Fibroblast of skin of scalp (primary cell): ENCODE measurements at regions not wholly inside any gene's neighbourhood (a gene's known extent, or its start where the extent isn't known, plus 50 kb on each side); places are given as distances from the start of the nearest gene placed in this dataset.
A peak's percentile ranks its signal among the peaks of the same experiment; 100 is the strongest.
"Not testable (repeated sequence)": the region's sequence is repeated elsewhere in the genome, so short reads cannot be mapped to it uniquely, and the experiment has no call there.

Experiments
- DNase-seq: peaks from one replicate; pipeline ENCODE4 v3.0.0-alpha.2; 2013

DNA sequence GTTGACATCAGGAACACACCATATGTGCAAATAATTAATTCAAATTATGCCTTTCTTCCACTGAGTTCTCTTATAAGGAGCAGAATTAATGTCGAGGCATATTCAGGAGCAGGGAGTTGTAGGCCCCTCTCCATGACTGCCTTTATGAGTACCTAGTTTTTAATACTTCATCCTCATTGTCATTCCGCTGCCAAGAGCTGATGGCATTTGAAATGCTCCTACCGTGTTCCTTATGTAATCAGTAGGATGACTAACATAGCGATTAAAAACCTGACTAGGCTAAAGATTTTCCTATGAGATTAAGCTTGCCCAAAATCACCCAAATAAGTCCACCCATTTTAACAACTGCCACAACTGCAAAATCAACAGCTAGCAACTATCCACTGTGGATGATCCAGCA is 220.6 kb downstream of the DHX15 start:
- peak; percentile 8 for DNase-seq

DNA sequence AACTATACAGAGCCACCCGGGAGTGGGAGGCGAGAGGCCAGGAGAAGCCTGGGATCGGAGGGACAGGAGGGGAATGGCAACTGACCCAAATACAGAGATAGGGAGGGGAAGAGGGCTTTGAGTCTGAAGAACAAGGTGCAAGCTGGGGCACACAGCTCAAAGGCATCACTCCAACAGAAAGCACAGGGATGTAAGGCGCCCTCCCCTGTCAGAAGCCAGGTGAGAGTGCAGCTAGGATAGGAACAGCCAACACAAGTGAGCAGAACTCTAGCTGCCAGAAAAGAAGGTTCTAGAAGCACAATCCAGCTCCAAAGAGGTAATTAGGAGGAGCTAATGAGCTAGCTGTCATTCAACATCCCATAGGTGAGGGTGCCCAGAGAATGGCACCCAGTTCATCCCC is 232.2 kb downstream of the DHX15 start:
- DNase-seq: no peak

DNA sequence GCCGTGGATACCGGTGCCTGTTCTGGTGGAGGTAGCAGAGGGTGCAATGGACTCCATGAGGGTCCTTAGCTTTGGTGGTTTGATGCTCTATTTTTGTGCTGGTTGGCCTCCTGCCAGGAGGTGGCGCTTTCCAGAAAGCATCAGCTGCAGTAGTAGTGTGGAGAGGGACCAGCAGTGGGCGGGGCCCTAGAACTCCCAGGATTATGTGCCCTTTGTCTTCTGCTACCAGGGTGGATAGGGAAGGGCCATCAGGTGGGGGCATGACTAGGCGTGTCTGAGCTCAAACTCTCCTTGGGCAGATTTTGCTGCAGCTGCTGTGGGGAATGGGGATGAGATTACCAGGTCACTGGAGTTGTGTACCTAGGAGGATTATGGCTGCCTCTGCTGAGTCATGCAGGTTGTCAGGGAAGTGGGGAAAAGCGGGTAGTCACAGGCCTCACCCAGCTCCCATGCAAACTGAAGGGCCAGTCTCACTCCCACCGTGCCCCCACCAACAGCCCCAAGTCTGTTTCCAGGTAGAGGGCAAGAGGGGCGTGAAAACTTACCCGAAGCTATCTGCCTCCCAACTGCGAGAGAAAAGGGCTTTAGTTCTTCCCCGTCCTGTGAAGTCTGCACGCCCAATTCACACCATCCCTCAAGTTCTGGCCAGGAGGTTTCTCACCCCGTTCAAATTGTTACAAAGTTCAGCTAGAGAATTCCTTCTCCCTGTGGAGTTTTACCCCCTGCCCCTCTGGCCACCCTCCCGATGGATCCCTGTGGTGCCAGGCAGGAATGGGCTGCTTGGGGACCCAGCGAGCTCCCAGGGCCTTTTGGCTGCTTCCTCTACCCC is 235.0 kb downstream of the DHX15 start:
- DNase-seq: not testable (repeated sequence)

DNA sequence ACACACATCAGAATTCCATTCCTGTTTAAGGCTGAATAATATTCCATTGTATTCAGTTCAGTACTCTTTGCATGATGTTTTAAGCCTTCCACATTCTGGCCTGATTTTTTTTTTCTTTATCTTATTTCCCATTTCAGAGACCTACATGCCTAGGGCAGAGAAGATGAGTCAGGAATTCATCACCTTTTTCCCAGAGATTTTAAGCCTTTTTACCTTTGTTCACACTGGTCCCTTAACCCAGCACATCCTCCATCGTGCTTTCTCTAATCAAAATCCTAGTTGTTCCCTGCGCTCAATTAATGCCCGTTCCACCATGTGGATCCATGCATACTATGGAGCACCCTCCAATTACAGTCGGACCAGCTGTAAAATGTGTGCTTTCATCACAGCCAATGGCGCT is 245.1 kb downstream of the DHX15 start:
- DNase-seq: no peak

DNA sequence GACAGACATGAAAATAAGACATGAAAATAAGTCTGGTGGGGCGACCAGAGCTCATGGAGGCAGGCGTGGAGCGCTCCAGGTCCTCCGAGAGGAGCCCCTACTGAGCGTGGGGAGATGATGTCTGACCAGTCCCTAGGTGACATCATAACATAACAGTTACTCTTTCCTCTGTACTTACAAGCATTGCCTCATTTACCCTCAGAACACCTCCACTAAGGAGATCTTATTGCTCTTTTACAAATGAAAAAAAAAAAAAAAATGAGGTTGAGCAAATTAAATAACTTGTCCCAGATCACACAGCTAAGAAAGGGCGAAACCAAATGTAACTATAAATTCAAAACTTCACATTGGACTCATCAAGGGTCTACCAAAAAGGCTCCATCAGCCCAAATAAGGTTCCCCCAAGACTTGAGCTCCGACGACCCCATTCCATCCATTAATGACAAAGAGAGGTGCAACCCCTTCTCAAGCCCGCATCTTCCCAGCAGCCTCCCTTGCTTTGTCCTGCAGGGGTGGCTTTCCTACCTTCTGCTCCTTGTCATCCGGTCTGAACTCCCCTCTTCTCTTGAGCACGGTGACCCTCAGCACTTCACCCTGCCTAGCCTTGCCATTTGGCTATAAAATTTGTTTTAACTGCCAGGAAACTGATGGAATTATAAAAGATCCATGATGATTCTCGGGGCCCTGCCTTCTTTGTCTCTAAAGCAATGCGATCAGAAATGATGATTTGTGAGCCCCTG is 246.7 kb downstream of the DHX15 start:
- DNase-seq: no peak

DNA sequence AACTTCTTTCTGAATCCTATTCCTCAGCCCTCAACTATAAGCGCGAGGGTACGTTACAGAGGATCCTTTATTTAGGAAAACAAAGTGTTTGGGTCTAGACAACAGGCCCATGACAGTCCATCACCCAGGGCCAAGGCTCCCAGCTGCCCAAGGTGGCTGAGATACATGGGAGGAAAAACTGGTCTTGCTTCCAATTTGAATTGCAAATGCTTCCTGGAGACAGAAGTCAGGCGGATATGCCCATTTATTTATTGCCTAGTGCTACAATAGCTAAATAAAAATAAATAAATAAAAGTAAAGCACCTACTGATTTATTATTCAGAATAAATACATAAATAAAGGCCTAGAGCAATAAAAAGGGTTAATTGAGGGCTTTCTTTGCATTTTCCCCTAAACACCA is 248.7 kb downstream of the DHX15 start:
- DNase-seq: no peak

DNA sequence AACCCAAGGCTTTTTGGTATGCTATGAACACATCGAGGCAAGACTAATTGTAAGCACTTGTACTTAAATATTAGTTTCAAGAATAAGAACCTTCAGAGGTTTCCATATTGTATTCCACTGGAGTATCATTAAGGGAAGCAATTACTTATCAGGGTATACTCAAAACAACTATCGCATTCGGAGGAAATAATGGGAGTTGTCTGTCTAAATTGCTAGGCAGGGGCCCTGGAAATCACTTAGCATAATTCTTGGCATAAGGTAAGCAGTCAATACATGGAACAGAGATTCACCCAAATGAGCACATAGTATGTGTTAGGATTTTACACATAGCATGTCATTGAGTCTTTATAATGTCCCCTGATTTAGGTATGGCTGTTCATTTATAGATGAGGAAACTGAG is 249.4 kb downstream of the DHX15 start:
- DNase-seq: no peak

DNA sequence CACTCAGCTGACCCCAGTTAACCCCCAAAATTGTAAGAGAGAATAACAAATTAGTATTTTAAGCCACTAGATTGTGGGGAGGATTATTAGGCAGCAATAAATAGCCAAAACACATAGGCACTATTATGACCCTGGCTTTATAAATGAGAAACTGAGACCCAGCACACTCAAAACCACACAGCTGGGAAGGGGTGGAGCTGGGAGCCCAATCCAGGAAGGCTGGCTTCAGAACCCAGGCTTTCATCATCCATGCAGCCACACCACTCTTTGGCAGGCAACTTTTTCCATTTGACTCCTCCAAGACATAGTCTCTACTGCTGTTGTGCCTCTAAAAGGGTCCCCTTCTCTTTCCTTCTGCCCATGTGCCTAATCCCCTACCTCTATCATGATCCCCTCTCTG is 253.8 kb downstream of the DHX15 start:
- no peak for DNase-seq

DNA sequence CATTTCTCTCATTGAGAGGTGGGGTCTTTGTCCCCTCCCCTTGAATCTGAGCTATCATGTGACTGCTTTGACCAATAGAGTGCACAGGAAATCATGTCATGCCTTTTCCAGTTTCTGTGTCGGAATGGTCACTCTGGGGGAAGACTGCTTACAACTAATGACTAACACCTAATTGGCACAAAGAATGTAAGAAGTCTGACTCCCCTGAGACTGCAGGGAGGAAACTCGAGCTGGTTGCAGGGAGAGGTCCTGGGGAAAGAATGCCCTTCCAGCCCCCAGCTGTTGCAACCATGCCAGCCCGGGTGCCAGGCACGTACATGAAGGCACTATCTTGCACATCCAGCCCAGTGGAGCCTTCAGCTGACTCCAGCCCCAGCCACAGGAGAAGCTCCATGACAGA is 254.2 kb downstream of the DHX15 start:
- DNase-seq: peak; percentile 65

DNA sequence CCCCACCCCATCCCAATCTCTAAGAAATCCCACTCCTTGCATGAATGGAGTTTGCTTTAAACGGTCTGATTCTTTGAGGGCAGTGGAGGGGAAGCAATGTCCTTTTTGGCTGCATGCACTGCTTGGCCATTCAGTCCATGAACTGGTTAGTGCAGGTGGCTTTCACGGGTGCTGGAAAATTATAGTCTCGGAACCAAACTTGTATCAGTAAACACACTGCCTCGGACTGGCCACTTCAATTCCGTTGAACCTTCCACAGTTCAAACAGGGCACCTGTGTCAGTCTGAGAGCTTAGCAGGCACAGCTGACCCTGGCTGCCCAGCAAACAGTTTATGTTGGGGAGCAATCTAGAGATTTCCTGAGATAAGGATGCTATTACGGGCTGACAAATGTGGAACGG is 255.6 kb downstream of the DHX15 start:
- no peak for DNase-seq

DNA sequence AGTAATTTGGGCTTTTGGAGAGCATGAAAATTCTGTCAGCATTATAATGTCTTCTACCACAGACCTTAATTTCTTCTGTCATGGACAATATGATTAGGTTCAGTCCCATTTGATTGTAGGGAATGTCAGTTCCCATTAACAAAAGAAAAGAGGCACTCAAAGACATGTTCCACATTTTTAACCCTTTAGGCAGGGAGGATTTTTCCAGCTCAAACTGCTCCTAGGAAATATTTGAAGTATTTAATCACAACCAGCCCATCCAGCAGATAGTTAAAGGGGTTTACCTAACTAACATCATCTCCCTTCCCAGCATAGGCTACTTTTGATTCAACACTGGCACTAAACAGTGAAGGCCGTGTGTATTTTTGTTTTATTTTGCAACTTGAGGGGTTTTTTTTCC is 256.0 kb downstream of the DHX15 start:
- no peak for DNase-seq

DNA sequence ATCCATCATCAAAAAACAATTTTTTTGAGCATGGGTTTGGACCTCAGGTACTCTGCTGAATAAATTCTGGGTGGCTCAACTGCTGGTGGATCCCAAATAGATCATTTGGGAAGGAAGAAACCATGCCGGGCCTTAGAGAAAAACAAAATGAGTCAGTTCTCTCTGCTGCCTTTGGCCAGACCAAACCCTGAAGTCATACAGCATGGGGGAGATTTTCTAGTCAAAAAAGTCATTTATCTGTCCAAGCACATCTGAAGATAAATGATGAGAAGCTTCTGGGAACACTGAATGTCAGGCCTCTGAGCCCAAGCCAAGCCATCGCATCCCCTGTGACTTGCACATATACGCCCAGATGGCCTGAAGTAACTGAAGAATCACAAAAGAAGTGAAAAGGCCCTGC is 261.4 kb downstream of the DHX15 start:
- no peak for DNase-seq

DNA sequence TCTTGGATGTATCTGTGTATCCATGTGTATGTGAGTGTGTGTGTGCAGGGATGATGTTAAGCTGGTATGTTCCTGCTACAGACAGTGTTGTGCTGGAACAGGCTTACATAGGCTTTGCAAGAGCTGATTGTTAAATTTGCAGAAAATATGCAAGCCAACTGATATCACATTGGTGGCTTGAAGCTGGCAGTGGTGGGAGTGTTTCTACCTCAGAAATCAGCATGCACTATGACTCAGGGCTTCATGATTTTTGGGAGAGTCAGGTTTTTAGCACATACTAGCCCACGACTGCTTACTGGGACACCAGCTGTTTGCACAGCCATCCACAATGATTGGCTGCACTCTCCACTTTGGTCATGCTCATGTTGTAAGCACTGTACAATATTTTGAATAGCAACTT is 261.8 kb downstream of the DHX15 start:
- peak; percentile 21 for DNase-seq

DNA sequence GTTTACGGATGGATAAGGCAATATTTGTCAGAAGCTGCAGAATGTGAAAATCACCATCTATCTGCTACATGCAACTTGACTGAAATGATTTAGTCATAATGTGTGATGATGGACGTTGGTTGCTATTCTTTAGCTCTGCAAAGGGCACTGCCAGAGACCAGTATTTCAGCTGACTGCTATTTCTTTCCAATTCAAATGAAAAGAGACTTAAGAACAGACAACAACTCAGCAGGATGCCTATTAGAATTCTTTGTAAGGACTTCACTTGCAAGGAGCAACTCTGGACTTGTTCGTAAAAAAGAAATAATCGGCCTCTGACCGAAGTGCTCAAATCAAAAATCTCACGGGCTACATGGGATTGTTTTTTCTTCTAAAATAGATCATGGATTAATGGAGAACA is 262.7 kb downstream of the DHX15 start:
- no peak for DNase-seq

DNA sequence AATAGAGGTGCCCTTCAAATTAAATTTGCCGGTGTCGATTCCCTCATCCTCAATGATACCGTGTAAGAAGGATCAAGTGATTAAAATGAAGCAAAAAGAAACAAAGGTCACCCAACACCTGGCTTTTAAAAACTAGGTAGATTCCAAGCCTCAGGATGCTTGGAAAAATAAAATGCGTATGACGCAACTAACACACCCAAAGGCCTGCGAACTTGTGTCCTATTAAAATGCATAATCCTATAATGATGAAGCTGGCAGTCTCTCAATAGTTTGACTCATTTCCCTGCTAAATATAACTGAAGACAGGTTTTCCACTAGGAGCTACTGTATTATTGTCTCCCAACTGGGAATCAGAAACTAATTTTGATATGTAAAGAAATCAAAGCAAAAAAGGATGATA is 263.2 kb downstream of the DHX15 start:
- DNase-seq: peak; percentile 58

DNA sequence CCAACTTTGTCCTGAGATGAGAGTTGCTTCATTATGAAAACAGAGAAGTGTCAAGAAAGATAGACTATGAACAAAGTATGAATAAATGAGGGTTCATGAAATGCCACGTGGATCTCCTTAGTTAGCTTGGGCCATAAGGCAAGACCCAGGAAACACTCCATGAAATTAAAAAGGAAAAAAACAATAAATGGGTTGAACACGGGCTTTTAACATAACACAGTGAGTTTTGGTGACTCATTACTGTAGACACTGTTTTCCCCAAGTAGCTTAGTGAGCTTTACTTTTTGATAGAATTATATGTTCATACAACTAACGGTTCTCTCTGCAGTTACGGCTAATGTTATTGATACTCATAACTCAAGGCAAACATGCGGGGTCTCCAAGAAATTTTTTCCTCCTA is 265.0 kb downstream of the DHX15 start:
- DNase-seq: no peak

DNA sequence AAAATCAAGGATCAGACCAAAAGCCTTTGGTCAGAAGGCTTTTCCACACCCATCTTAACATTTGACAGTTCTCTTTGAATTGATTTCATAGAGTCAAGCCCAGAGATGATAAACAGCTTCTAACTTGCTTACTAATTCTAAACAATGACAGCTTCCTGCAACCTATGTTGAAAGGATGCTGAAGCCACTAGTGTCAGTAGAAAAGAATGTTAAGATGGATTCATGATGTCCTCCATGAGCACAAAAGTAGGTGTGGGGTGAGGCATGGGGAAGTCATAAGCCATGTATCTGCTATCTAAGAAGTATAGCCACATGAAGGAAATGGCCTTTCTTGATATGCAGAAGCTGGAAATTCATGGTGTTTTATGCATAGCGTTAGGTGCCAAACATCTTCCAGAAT is 269.3 kb downstream of the DHX15 start:
- no peak for DNase-seq

DNA sequence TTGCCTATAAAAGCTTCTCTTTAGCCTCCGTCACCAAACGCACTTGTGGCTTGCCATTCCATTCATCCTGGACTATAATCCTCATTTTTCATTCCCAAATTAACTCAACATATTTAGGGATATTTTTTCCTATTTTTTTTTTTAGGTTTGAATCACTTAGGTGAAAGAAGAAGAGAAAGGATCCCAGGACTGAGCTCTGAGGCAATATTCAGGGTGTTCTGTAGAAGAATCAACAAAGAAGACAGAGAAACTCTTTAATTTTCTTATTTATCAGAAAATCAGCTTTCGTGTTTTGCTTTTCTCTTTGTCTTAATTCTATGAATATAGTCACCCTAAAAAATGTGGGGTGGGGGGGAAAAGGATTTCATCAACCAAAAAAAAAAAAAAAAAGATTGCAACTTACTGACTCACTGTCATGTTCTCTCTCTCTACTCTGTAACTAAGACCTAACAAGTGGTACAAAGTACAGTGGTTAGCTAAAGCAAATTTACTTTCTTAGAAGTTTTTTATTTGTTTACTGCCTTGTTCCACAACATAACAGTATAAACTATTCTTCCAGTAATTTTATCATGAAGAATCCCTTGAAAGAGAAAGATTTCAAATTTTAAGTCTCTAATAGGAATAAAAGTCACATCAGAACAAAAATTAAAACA is 272.0 kb downstream of the DHX15 start:
- DNase-seq: no peak

DNA sequence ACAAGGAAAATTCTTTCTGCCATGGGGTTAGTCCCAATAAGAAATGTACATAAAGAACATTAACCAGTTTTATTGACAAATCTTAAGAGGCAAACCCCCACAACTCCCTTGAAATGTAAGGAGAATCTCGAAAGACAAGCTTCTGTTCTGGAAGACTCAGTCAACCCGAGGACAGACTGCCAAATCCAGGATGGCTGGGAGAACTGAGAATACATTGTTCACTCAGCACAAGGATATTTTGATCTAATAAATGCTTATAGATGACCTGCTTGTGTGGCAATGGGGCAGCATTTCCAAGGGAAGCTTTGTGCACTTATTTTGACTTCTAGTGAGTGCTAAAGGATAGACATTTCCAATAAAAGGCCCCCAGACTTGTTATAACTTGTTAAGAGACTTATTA is 280.4 kb downstream of the DHX15 start:
- DNase-seq: no peak

DNA sequence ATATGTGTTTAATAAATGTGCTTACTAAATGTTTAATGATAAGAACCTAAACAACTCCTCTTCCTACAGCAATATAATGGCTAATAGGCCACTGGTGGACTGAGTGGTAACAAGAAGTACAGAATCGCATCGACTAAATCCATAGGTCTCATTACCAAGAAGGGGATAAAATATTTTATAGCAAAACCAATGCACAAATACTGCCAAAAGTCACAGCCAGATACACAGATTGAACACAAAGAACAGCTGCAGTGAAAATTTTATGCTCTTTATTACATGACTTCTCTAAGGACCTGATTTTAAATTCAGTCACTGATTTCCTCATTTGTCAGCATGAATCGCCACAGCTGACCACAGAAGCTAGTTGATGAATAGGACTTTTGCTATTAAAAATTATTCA is 285.4 kb downstream of the DHX15 start:
- no peak for DNase-seq

DNA sequence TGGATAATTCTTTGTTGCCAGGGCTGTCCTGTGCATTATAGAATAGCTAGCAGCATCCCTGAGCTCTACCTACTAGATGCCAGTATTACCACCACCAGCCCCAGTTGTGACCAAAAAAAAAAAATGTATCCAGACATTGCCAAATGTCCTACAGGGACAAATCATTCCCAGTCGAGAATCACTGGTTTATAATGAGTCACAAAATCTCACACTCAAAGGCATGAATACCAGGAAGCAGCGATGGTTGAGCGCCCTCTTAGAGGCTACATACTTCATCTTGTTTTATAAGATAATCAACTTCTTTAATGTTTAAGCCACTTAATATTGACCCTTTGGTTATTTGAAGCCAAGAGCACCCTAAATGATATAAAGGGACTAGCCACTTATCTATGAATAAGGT is 297.3 kb downstream of the DHX15 start:
- no peak for DNase-seq

DNA sequence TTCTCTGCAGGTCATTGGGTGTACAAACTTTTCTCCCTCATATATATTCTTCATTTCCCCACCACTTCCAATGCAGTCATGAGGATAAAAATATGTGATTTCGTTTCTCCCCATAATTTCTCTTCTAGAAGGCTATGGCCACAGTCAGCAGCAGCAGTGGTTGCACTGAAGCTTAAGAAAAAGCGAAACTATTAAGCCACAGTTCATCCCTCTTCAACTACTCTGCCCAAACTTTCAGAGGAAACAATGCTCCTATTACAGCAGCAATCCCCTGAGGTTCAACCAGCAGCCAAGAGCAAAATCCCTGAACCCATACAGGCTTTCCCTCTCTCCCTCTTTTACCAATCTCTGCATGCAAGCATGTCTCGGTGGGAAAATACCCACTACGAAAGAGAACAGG is 298.6 kb downstream of the DHX15 start:
- DNase-seq: no peak

DNA sequence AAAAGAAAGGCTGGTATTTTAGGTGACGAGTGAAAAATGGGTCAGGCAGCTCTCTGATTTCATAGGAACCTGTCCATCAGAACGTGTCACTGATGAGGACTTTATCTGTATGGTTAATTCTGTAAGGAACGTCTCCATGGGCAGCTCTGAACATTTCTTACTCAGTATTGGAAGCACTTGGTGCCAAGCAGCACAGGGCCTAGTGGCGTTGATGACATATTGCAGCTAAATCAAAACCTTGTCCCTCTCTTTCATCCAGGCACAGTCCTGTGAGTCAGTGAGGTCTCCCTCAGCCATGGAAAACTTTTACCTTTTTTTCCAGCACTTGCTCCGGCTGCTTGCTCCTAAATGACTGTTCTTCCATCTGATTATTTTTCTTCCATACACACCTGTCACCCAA is 301.9 kb downstream of the DHX15 start:
- no peak for DNase-seq

DNA sequence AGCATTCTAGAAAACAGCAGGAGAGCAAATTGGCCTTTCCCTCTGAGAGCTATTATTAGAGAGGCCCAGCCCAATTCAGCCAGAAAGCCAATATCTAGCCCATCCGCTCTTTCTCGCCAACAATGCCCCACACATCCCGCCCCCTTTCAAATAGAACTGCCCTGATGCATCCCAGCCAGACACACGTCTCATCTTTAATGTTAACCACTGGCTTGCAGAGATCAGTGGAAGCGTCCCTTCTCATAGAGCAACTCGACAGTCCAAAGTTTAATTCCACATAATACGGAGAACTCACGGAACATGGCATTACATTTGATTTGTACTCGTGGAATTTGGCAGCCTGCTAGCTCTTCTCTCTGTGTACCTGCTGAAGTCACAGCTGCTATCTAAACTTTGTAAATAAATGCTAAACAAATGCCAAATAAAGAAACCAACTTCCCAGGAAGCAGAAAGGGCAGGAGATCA is 304.4 kb downstream of the DHX15 start:
- no peak for DNase-seq
